Suprapubic skin (tissue), 3 donors: ENCODE measurements at regions not wholly inside any gene's neighbourhood (a gene's known extent, or its start where the extent isn't known, plus 50 kb on each side); places are given as distances from the start of the nearest gene placed in this dataset.

ENCODE experiments used
- CTCF ChIP-seq, 2 donors: fragments of 200-600 bp in 1 of 2; fragments of 450-650 bp in 1 of 2; sonication (generic) in 1 of 2; IDR thresholded peaks; one replicate each; pipeline ENCODE4 v1.5.1; 2016 to 2019; ENCODE audit warnings: antibody characterized with exemption in 2 of 2, mild to moderate bottlenecking in 1 of 2, moderate library complexity in 1 of 2
- POLR2A ChIP-seq, 2 donors: fragments of 450-650 bp; IDR thresholded peaks; one replicate each; pipeline ENCODE4 v1.6.1; 2017; ENCODE audit warnings: antibody characterized with exemption in 2 of 2, mild to moderate bottlenecking in 2 of 2, moderate library complexity in 2 of 2

- TF ChIP-seq CTCF (IDR thresholded peaks at IDR 0.05) (no peak), POLR2A (IDR thresholded peaks at IDR 0.05) (no peak)
These were observed 645.6 kb downstream of the SOX5 start for GRCh38 chr12:23303821-23304220.
